Colonic mucosa (tissue), 4 donors: ENCODE measurements at regions not wholly inside any gene's neighbourhood (a gene's known extent, or its start where the extent isn't known, plus 50 kb on each side); places are given as distances from the start of the nearest gene placed in this dataset.

Experiments
- DNase-seq: peaks from one replicate; pipeline ENCODE4 v3.0.0-alpha.2; 2020
- H3K27ac ChIP-seq: fragments of 200-600 bp; one replicate; pipeline ENCODE4 v1.8.0; 2021
- H3K27me3 ChIP-seq: fragments of 200-600 bp; one replicate; pipeline ENCODE4 v1.8.0; 2021
- H3K36me3 ChIP-seq: fragments of 200-600 bp; one replicate; pipeline ENCODE4 v1.8.0; 2021
- H3K4me1 ChIP-seq: fragments of 200-600 bp; one replicate; pipeline ENCODE4 v1.8.0; 2021; ENCODE audit warnings: mild to moderate bottlenecking
- H3K4me3 ChIP-seq: fragments of 200-600 bp; one replicate; pipeline ENCODE4 v1.8.0; 2021
- H3K9ac ChIP-seq, 2 donors: one replicate each; pipeline ENCODE4 v1.7.0; 2013; ENCODE audit warnings: control low read depth in 2 of 2, low read depth in 2 of 2, low read length in 2 of 2
- H3K9me3 ChIP-seq: fragments of 200-600 bp; one replicate; pipeline ENCODE4 v1.8.0; 2021
- CTCF ChIP-seq: fragments of 200-600 bp; IDR thresholded peaks from one replicate; pipeline ENCODE4 v1.8.0; 2022; ENCODE audit warnings: antibody characterized with exemption, mild to moderate bottlenecking
- intact Hi-C: fragments of 100-400 bp; cut with DNase I; formaldehyde crosslinking; loops from one replicate; pipeline ENCODE4 v1.14.1; 2022
- donor health status: healthy.
- donor health status: DM: no; HTN: no; CAD: no.
- donor health status: DM: no; HTN: no; CAD: no.

GRCh38 chr9:84593352-84593751, 76.2 kb upstream of the NTRK2 start:
- no peaks in the 10 kb centered on the region for H3K27me3 ChIP-seq
- no peak for TF ChIP-seq CTCF

GRCh38 chr9:84597131-84597530, 72.4 kb upstream of the NTRK2 start:
- intact Hi-C loops, result no loop called here
- DNase-seq, result no peak
- TF ChIP-seq CTCF, result no peak
- Histone ChIP-seq H3K9me3 (no peaks in the 10 kb centered on the region), H3K4me3 (no peak overlapping the region), H3K27me3 (no peaks in the 10 kb centered on the region), H3K27ac (no peak overlapping the region), H3K9ac (no peak overlapping the region), H3K36me3 (no peaks in the 10 kb centered on the region), H3K4me1 (no peaks in the 10 kb centered on the region)

More at GRCh38 chr9:84593352-84593751, 76.2 kb upstream of the NTRK2 start:
- Histone ChIP-seq H3K9me3 (no peaks in the 10 kb centered on the region), H3K27ac (no peak overlapping the region), H3K36me3 (no peaks in the 10 kb centered on the region), H3K4me3 (no peak overlapping the region), H3K9ac (no peak overlapping the region), H3K4me1 (no peaks in the 10 kb centered on the region)
- intact Hi-C loops, result no loop called here
- DNase-seq, result no peak

- no peak for DNase-seq
- intact Hi-C loops, result no loop called here
- Histone ChIP-seq H3K4me3 (no peak overlapping the region), H3K27ac (no peak overlapping the region), H3K27me3 (no peaks in the 10 kb centered on the region), H3K9ac (no peak overlapping the region), H3K9me3 (no peaks in the 10 kb centered on the region), H3K4me1 (no peaks in the 10 kb centered on the region), H3K36me3 (no peaks in the 10 kb centered on the region)
- no peak for TF ChIP-seq CTCF
Observed at GRCh38 chr9:84598921-84599636, 70.5 kb upstream of the NTRK2 start.

- intact Hi-C loops, result no loop called here
- Histone ChIP-seq H3K27ac (no peak overlapping the region), H3K4me3 (no peak overlapping the region), H3K4me1 (no peaks in the 10 kb centered on the region), H3K9ac (no peak overlapping the region), H3K36me3 (no peaks in the 10 kb centered on the region), H3K27me3 (no peaks in the 10 kb centered on the region), H3K9me3 (no peaks in the 10 kb centered on the region)
- TF ChIP-seq CTCF, result no peak
- no peak for DNase-seq
Observed at GRCh38 chr9:84600739-84601138, 68.8 kb upstream of the NTRK2 start.

- no peaks in the 10 kb centered on the region for H3K36me3 ChIP-seq
- H3K9me3 ChIP-seq, result no peaks in the 10 kb centered on the region
- H3K9ac ChIP-seq, result no peak overlapping the region
- H3K27me3 ChIP-seq, result no peaks in the 10 kb centered on the region
- intact Hi-C loops, result no loop called here
- no peak for TF ChIP-seq CTCF
- no peak overlapping the region for H3K4me3 ChIP-seq
- H3K4me1 ChIP-seq, result no peaks in the 10 kb centered on the region
- no peak overlapping the region for H3K27ac ChIP-seq
- DNase-seq, result no peak
Observed at GRCh38 chr9:84604223-84604622, 65.3 kb upstream of the NTRK2 start.
